ENCODE measurements at regions not wholly inside any gene's neighbourhood (a gene's known extent, or its start where the extent isn't known, plus 50 kb on each side); places are given as distances from the start of the nearest gene placed in this dataset.
"Not testable (repeated sequence)": the region's sequence is repeated elsewhere in the genome, so short reads cannot be mapped to it uniquely, and the experiment has no call there.

DNA sequence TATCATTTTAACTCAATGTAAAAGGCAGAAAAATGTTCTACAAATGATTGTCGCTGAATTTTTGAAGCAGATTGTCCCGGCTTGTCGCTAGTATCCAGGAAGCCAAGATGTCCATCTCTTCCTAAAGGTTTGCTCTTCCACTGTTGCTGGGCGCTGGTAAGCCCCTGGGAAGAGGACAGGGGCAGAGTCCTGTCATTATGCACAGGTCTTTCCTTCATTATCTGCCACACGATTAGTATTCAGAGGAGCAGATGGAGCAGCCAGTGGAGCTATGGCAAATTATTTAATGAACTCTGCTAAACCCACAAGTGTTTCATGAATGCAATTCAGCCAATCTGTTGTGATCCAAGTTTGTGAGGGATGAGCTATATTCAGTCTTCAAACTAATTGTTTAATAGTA lies 499.1 kb upstream of the NRP1 start:
- Histone ChIP-seq H3K27me3 (replicated peaks) (no peaks in the 10 kb centered on the region), H3K27ac (no peak overlapping the region)

GRCh38 chr10:33832124-33832787 lies 497.8 kb upstream of the NRP1 start:
- no peaks in the 10 kb centered on the region for H3K36me3 ChIP-seq
- DNase-seq (ENCODE audit: low read depth in 1 of 2, low spot score in 2 of 2), result no peak
- H3K27me3 ChIP-seq (replicated peaks), result no peaks in the 10 kb centered on the region
- H3K4me3 ChIP-seq, result no peak overlapping the region
- H3K4me1 ChIP-seq (replicated peaks), result no peaks in the 10 kb centered on the region
- H3K9me3 ChIP-seq (replicated peaks), result no peaks in the 10 kb centered on the region
- H3K27ac ChIP-seq, result no peak overlapping the region

More for the DNA sequence above, 499.1 kb upstream of the NRP1 start:
- no peak for DNase-seq (ENCODE audit: low read depth in 1 of 2, low spot score in 2 of 2)
- no peak overlapping the region for H3K4me3 ChIP-seq
- no peaks in the 10 kb centered on the region for H3K9me3 ChIP-seq (replicated peaks)
- no peaks in the 10 kb centered on the region for H3K4me1 ChIP-seq (replicated peaks)
- H3K36me3 ChIP-seq, result no peaks in the 10 kb centered on the region

DNA sequence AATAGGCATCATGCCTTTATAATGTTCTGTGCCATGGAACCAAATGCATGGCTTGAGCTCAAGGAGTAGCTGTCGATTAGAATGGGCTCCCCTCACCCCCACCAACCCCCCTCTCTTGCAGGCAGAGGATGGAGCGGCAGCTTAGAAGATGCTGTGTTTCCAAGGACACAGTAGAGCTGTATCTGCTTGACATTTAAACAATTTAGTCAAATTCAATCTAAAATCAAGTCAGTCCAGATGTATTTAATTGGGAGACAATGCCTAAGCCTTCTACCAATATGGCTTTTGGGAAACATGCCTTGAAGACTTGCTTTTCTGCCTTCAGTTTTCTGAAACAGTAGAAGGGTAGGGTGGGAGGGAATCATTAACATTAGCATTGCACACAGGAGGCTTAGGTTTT lies 497.1 kb upstream of the NRP1 start:
- no peak overlapping the region for H3K4me3 ChIP-seq

GRCh38 chr10:33829899-33830298 lies 495.4 kb upstream of the NRP1 start:
- not testable (repeated sequence) for H3K36me3 ChIP-seq; H3K27ac ChIP-seq; H3K27me3 ChIP-seq (replicated peaks); H3K4me3 ChIP-seq; DNase-seq (ENCODE audit: low read depth in 1 of 2, low spot score in 2 of 2); H3K4me1 ChIP-seq (replicated peaks); H3K9me3 ChIP-seq (replicated peaks)

More for the DNA sequence above, 497.1 kb upstream of the NRP1 start:
- Histone ChIP-seq H3K4me1 (replicated peaks) (no peaks in the 10 kb centered on the region), H3K9me3 (replicated peaks) (no peaks in the 10 kb centered on the region), H3K27ac (no peak overlapping the region), H3K27me3 (replicated peaks) (no peaks in the 10 kb centered on the region), H3K36me3 (no peaks in the 10 kb centered on the region)
- DNase-seq (ENCODE audit: low read depth in 1 of 2, low spot score in 2 of 2), result no peak

DNA sequence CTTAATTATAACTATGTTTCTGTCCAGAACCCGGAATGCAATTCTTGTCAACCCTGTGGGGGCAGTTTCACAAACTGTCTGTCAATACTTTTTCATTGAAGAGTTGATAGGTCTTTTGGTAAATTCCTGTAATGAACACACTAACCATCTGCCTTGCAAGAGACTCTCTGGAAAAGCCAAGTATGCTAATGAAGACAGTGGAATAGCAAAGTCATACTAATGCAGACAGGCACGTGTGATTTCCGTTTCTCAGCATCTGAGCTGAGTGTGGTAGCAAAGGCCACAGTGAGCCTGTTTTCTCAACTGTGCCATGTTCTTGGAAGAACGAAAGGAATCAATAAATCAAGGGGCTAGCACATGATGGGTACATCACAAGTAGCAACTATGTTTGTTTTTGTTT lies 494.1 kb upstream of the NRP1 start:
- Histone ChIP-seq H3K9me3 (replicated peaks) (no peaks in the 10 kb centered on the region), H3K4me3 (no peak overlapping the region), H3K27ac (no peak overlapping the region), H3K27me3 (replicated peaks) (no peaks in the 10 kb centered on the region), H3K4me1 (replicated peaks) (no peaks in the 10 kb centered on the region), H3K36me3 (no peaks in the 10 kb centered on the region)
- DNase-seq (ENCODE audit: low read depth in 1 of 2, low spot score in 2 of 2), result no peak

DNA sequence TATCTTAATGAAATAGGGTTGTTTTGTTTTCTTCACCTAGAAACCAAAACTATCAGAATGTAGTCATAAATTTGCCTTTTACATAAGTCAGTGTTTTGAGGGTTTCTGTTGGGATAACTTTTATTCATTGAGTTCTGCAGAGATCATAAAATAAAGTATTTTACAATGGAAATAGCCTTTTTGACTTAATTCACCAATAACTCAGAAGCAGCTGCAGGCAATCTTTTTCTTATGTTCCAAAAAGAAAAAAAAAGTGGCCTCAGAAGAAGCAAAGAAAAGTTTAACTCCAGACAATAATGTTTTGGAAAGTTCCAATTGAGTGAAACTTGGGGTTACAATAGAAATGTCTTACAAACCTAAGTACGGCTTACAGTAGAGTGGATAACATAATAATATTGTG lies 491.7 kb upstream of the NRP1 start:
- Histone ChIP-seq H3K27me3 (replicated peaks) (no peaks in the 10 kb centered on the region), H3K4me3 (no peak overlapping the region), H3K4me1 (replicated peaks) (no peaks in the 10 kb centered on the region), H3K27ac (no peak overlapping the region), H3K36me3 (no peaks in the 10 kb centered on the region), H3K9me3 (replicated peaks) (no peaks in the 10 kb centered on the region)
- DNase-seq (ENCODE audit: low read depth in 1 of 2, low spot score in 2 of 2), result no peak

- Histone ChIP-seq H3K4me1 (replicated peaks) (no peaks in the 10 kb centered on the region), H3K27ac (no peak overlapping the region), H3K4me3 (no peak overlapping the region), H3K36me3 (no peaks in the 10 kb centered on the region), H3K9me3 (replicated peaks) (no peaks in the 10 kb centered on the region), H3K27me3 (replicated peaks) (no peaks in the 10 kb centered on the region)
- DNase-seq (ENCODE audit: low read depth in 1 of 2, low spot score in 2 of 2), result no peak
Measured at GRCh38 chr10:33822774-33823173, 488.3 kb upstream of the NRP1 start.

- no peaks in the 10 kb centered on the region for H3K9me3 ChIP-seq (replicated peaks)
- H3K27me3 ChIP-seq (replicated peaks), result no peaks in the 10 kb centered on the region
- H3K36me3 ChIP-seq, result no peaks in the 10 kb centered on the region
- no peak overlapping the region for H3K4me3 ChIP-seq
- H3K27ac ChIP-seq, result no peak overlapping the region
- DNase-seq (ENCODE audit: low read depth in 1 of 2, low spot score in 2 of 2), result no peak
- no peaks in the 10 kb centered on the region for H3K4me1 ChIP-seq (replicated peaks)
Measured at GRCh38 chr10:33820531-33820930, 486.1 kb upstream of the NRP1 start.

- no peaks in the 10 kb centered on the region; the same call in 1 of the 2 replicates for H3K9me3 ChIP-seq (replicated peaks)
- no peak for DNase-seq (ENCODE audit: low read depth in 1 of 2, low spot score in 2 of 2)
Measured at GRCh38 chr10:33819206-33819605, 484.7 kb upstream of the NRP1 start.

GRCh38 chr10:33818343-33818742 lies 483.9 kb upstream of the NRP1 start:
- Histone ChIP-seq H3K4me1 (replicated peaks) (no peaks in the 10 kb centered on the region), H3K36me3 (no peaks in the 10 kb centered on the region), H3K4me3 (no peak overlapping the region), H3K27me3 (replicated peaks) (no peaks in the 10 kb centered on the region), H3K27ac (no peak overlapping the region), H3K9me3 (replicated peaks) (no peaks in the 10 kb centered on the region; the same call in 1 of the 2 replicates)
- DNase-seq (ENCODE audit: low read depth in 1 of 2, low spot score in 2 of 2), result no peak

More at GRCh38 chr10:33819206-33819605, 484.7 kb upstream of the NRP1 start:
- H3K27ac ChIP-seq, result no peak overlapping the region
- H3K27me3 ChIP-seq (replicated peaks), result no peaks in the 10 kb centered on the region
- H3K4me1 ChIP-seq (replicated peaks), result no peaks in the 10 kb centered on the region
- H3K36me3 ChIP-seq, result no peaks in the 10 kb centered on the region
- H3K4me3 ChIP-seq, result no peak overlapping the region

DNA sequence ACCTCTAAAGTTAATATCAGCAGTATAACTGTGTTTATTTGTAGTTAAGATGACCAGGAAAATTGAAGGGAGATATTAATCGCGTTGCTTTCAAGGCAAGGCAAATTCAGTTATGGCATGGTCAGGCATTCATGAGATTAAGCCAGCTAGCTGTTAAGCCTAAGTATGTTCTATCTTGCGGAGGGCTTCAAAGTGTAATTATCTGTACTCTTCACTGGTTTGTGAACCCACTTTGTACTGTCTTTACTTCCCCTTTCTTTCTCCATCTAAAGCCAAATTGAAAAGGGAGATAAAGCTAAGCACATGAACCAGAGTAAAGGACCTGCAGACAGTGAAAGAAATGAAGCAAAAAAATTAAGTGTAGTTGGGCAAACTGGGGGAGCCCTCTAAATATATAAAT lies 483.1 kb upstream of the NRP1 start:
- no peak overlapping the region for H3K27ac ChIP-seq
- H3K4me1 ChIP-seq (replicated peaks), result no peaks in the 10 kb centered on the region
- H3K4me3 ChIP-seq, result no peak overlapping the region
- no peaks in the 10 kb centered on the region; the same call in 1 of the 2 replicates for H3K9me3 ChIP-seq (replicated peaks)
- DNase-seq (ENCODE audit: low read depth in 1 of 2, low spot score in 2 of 2), result no peak
- no peaks in the 10 kb centered on the region for H3K36me3 ChIP-seq
- no peaks in the 10 kb centered on the region for H3K27me3 ChIP-seq (replicated peaks)

DNA sequence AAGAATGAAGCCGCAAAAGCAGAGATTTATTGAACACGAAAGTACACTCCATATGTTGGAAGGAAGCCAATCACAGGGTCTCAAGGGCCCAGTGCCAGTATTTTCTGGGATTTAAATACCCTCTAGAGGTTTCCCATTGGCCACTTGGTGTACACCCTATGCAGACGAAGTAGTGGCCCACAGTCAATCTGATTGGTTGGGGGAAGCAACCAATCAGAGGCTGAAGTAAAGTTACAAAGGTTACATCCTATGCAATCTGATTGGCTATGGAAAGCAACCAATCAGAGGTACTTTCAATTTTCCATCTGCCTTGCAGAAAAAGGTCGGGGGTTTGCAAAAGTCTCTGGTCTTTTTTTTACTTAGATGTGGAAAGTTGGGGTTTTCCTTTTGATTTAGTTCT lies 481.3 kb upstream of the NRP1 start:
- DNase-seq (ENCODE audit: low read depth in 1 of 2, low spot score in 2 of 2), result no peak
- no peaks in the 10 kb centered on the region for H3K36me3 ChIP-seq
- H3K27ac ChIP-seq, result no peak overlapping the region
- H3K4me3 ChIP-seq, result no peak overlapping the region
- H3K9me3 ChIP-seq (replicated peaks), result no peaks in the 10 kb centered on the region; the same call in 1 of the 2 replicates
- no peaks in the 10 kb centered on the region for H3K4me1 ChIP-seq (replicated peaks)
- no peaks in the 10 kb centered on the region for H3K27me3 ChIP-seq (replicated peaks)

GRCh38 chr10:33813871-33814270 lies 479.4 kb upstream of the NRP1 start:
- Histone ChIP-seq H3K27ac (no peak overlapping the region), H3K4me3 (no peak overlapping the region), H3K9me3 (replicated peaks) (no peaks in the 10 kb centered on the region; the same call in 1 of the 2 replicates), H3K36me3 (no peaks in the 10 kb centered on the region), H3K27me3 (replicated peaks) (no peaks in the 10 kb centered on the region), H3K4me1 (replicated peaks) (no peaks in the 10 kb centered on the region)
- DNase-seq (ENCODE audit: low read depth in 1 of 2, low spot score in 2 of 2), result no peak

- Histone ChIP-seq H3K27me3 (replicated peaks) (no peaks in the 10 kb centered on the region), H3K36me3 (no peaks in the 10 kb centered on the region), H3K9me3 (replicated peaks) (no peaks in the 10 kb centered on the region; the same call in 1 of the 2 replicates), H3K4me1 (replicated peaks) (no peaks in the 10 kb centered on the region), H3K27ac (no peak overlapping the region), H3K4me3 (no peak overlapping the region)
- no peak for DNase-seq (ENCODE audit: low read depth in 1 of 2, low spot score in 2 of 2)
Measured at GRCh38 chr10:33813415-33813814, 478.9 kb upstream of the NRP1 start.

- Histone ChIP-seq H3K4me1 (replicated peaks) (no peaks in the 10 kb centered on the region), H3K27ac (no peak overlapping the region), H3K4me3 (no peak overlapping the region), H3K36me3 (no peaks in the 10 kb centered on the region), H3K9me3 (replicated peaks) (no peaks in the 10 kb centered on the region; the same call in 1 of the 2 replicates), H3K27me3 (replicated peaks) (no peaks in the 10 kb centered on the region)
- no peak for DNase-seq (ENCODE audit: low read depth in 1 of 2, low spot score in 2 of 2)
Measured at GRCh38 chr10:33812586-33812985, 478.1 kb upstream of the NRP1 start.

Data from SJSA1 (cell line).